CD4-positive, CD25-positive, alpha-beta regulatory T cell (primary cell): ENCODE measurements at regions not wholly inside any gene's neighbourhood (a gene's known extent, or its start where the extent isn't known, plus 50 kb on each side); places are given as distances from the start of the nearest gene placed in this dataset.
"Not testable (repeated sequence)": the region's sequence is repeated elsewhere in the genome, so short reads cannot be mapped to it uniquely, and the experiment has no call there.

Source experiments
- ATAC-seq, 2 donors: fragments of 150-1000 bp; cut with Tn5 transposase; one replicate each; pipeline ENCODE4 v1.10.0; 2021; ENCODE audit warnings: low read depth in 2 of 2, moderate number of reproducible peaks in 2 of 2, moderate library complexity in 1 of 2
- DNase-seq, 3 donors: peaks; one replicate each; pipeline versions ENCODE4 v3.0.0 to v3.0.0-alpha.2; 2012 to 2022; ENCODE audit warnings: mixed read lengths in 1 of 3
- H3K27ac ChIP-seq: one replicate; pipeline ENCODE4 v1.7.0; 2013; ENCODE audit warnings: mild to moderate bottlenecking, low read length; ENCODE audit not compliant: insufficient read depth, poor library complexity, severe bottlenecking
- H3K27me3 ChIP-seq: one replicate; pipeline ENCODE4 v1.7.0; 2013; ENCODE audit warnings: low read length; ENCODE audit not compliant: control insufficient read depth, insufficient read depth
- H3K36me3 ChIP-seq: one replicate; pipeline ENCODE4 v1.7.0; 2013; ENCODE audit warnings: mild to moderate bottlenecking, low read length, moderate library complexity; ENCODE audit not compliant: control insufficient read depth, insufficient read depth
- H3K4me1 ChIP-seq: 2 replicates; pipeline ENCODE4 v1.7.0; 2013; ENCODE audit warnings: mild to moderate bottlenecking, low read length; ENCODE audit not compliant: insufficient read depth, control insufficient read depth, poor library complexity, severe bottlenecking
- H3K4me3 ChIP-seq: one replicate; pipeline ENCODE4 v1.7.0; 2013; ENCODE audit warnings: low read depth, mild to moderate bottlenecking, low read length, moderate library complexity
- H3K9me3 ChIP-seq, 2 experiments: 1 replicate in 1 of 2; 2 replicates in 1 of 2; pipeline ENCODE4 v1.7.0; 2013; ENCODE audit warnings: low read length in 2 of 2, mild to moderate bottlenecking in 1 of 2, moderate library complexity in 1 of 2; ENCODE audit not compliant: control insufficient read depth in 2 of 2
- H3K27ac Mint-ChIP-seq, 3 donors: one replicate each; pipeline ENCODE4 v1.8.0; 2020 to 2022; ENCODE audit warnings: mild to moderate bottlenecking in 3 of 3, mixed read lengths in 3 of 3, moderate library complexity in 2 of 3
- H3K27me3 Mint-ChIP-seq: one replicate; pipeline ENCODE4 v1.8.0; 2022; ENCODE audit warnings: mild to moderate bottlenecking, mixed read lengths
- H3K36me3 Mint-ChIP-seq: one replicate; pipeline ENCODE4 v1.8.0; 2020; ENCODE audit warnings: mixed read lengths
- H3K4me1 Mint-ChIP-seq, 4 donors: one replicate each; pipeline ENCODE4 v1.8.0; 2020 to 2022; ENCODE audit warnings: mixed read lengths in 4 of 4, mild to moderate bottlenecking in 1 of 4
- H3K4me3 Mint-ChIP-seq, 4 donors: one replicate each; pipeline ENCODE4 v1.8.0; 2020 to 2022; ENCODE audit warnings: mild to moderate bottlenecking in 4 of 4, mixed read lengths in 4 of 4, moderate library complexity in 3 of 4
- H3K9me3 Mint-ChIP-seq, 7 donors: one replicate each; pipeline ENCODE4 v1.8.0; 2020 to 2022; ENCODE audit warnings: mixed read lengths in 7 of 7, mild to moderate bottlenecking in 3 of 7, moderate library complexity in 2 of 7

DNA sequence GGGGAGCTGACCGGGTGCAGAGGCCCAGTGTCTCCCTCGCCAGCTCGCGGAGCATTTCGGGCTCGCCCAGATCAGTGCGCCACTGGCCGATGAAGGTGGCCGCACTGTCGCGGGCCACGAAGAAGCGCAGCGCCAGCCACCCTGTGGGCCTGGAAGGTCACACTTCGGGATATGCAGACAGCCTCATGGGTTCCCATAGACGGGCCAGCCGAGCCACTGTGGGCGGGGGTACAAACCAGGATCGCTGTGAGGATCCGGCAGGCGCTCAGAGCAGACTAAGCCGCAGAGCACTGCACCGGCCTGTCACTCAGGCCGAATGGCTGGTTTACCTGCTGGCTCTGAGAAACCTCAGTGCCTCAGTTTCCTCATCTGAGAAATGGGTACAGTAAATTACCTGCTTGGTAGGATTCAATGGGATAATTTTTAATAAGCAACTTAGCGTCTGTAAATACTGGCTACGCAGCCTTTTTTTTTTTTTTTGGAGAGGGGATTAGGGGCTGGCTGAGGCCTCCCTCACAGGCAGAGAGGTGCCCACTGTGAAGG lies 64.0 kb upstream of the IGFBPL1 start:
- Mint-ChIP-seq H3K27ac (no peak overlapping the region), H3K4me1 (no peaks in the 10 kb centered on the region), H3K36me3 (no peaks in the 10 kb centered on the region), H3K4me3 (no peak overlapping the region), H3K27me3 (peaks cover 20% of the 10 kb centered on the region), H3K9me3 (peaks cover 0 to 6% (median 0%) of the 10 kb centered on the region in 7 donors)
- H3K27ac ChIP-seq: no peak overlapping the region
- ATAC-seq: no peak
- no peaks in the 10 kb centered on the region for H3K27me3 ChIP-seq
- H3K36me3 ChIP-seq: no peaks in the 10 kb centered on the region
- DNase-seq: no peak
- no peaks in the 10 kb centered on the region for H3K4me1 ChIP-seq
- no peaks in the 10 kb centered on the region for H3K9me3 ChIP-seq
- H3K4me3 ChIP-seq: no peak overlapping the region

DNA sequence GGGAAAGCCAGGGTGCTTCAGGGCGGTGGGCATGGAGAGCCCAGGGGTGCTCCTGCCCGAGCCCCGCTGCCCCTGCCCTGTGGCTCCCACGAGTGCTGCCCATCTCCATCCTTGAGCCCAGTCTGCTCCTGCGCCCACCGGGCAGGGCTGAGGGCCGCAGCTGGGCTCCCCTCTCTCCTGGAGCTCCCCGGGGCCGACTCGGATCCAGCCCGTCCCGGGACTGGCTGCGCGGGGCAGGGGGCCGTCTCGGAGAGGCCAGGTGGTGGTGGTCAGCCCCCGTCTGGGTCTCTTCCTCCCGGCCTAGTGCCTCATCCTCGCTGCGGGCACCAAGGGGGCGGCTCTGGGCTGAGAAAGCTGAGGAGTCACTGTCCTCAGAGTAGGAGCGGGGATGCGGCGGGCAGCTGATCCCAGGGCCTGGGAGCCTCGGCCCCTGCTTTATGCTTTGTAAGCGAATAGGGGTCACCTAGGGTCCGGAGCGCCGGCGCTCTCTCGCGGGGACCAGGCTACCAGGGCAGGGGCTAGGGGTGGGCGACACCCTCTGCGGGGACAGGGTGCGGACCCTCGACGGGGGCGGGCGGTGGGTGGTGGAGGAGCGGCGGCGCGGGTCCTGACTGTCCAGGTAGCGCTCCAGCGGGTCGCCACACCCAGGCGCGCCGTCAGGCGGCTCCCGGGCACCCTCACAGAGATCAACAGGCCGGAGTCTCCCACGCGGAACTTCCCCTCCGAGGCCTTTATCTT lies 63.3 kb upstream of the IGFBPL1 start:
- not testable (repeated sequence) for H3K4me3 ChIP-seq, H3K9me3 Mint-ChIP-seq, H3K36me3 ChIP-seq, ATAC-seq, H3K4me1 ChIP-seq, DNase-seq, H3K4me3 Mint-ChIP-seq, H3K27ac ChIP-seq, H3K36me3 Mint-ChIP-seq, H3K9me3 ChIP-seq, H3K4me1 Mint-ChIP-seq, H3K27me3 ChIP-seq, H3K27ac Mint-ChIP-seq
- H3K27me3 Mint-ChIP-seq: peaks cover 15% of the 10 kb centered on the region

DNA sequence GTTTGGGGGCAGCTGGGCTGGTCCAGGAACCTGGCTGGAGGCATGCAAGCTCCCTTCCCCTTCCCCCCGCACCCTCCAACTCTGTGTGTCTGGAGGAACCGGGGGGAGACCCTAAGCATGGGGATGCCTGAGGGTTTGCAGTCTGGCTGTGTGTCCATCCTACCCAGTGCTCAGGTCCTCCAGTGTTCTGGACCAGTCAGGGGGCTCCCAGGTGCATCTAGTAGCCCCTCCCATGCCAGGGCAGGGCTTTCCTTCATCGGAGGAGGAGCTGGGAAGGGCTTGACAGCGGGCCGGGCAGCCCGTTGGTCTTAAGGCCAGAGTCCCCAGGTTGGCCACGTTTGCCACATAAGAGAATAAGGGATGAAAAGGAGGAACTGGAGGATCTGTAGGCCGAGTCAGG lies 62.6 kb upstream of the IGFBPL1 start:
- no peaks in the 10 kb centered on the region for H3K36me3 Mint-ChIP-seq
- no peak overlapping the region for H3K27ac ChIP-seq
- peaks cover 0 to 4% (median 0%) of the 10 kb centered on the region in 7 donors for H3K9me3 Mint-ChIP-seq
- H3K4me3 ChIP-seq: no peak overlapping the region
- H3K36me3 ChIP-seq: no peaks in the 10 kb centered on the region
- no peaks in the 10 kb centered on the region for H3K27me3 ChIP-seq
- no peaks in the 10 kb centered on the region for H3K4me1 Mint-ChIP-seq
- DNase-seq: no peak
- no peak overlapping the region for H3K4me3 Mint-ChIP-seq
- H3K27ac Mint-ChIP-seq: no peak overlapping the region
- peaks cover 15% of the 10 kb centered on the region for H3K27me3 Mint-ChIP-seq
- ATAC-seq: no peak
- no peaks in the 10 kb centered on the region for H3K9me3 ChIP-seq
- H3K4me1 ChIP-seq: no peaks in the 10 kb centered on the region

DNA sequence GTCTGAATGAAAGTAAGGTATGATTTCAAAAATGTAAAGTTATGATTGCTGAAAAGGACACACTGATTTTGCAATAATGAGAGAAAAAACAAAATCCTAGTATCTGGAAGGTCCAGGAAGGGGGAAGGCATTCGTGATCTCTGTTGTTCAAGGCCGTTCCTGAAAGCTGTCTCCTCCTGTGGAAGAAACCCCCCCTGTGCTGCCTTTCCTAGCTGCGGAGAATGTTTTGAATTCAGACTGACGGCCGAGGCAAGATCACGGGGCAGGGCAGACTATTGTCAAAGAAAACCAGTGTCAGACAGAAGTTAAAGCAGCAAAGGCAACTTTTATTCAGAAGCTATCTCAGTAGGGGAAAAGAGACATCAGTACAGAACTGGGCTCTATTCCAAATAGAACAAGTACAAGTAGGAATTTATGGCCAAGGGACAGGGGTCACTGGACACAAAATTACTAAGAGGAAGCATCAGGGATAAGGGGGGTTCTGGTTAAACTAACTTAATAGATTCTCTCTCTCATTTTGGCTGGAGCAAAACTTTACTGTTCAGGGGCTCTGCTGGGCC lies 61.9 kb upstream of the IGFBPL1 start:
- Mint-ChIP-seq H3K36me3 (no peaks in the 10 kb centered on the region), H3K4me1 (no peaks in the 10 kb centered on the region), H3K27ac (no peak overlapping the region), H3K9me3 (no peaks in the 10 kb centered on the region), H3K27me3 (peaks cover 15% of the 10 kb centered on the region), H3K4me3 (no peak overlapping the region)
- ATAC-seq: no peak
- no peak for DNase-seq
- Histone ChIP-seq H3K9me3 (no peaks in the 10 kb centered on the region), H3K27ac (no peak overlapping the region), H3K4me1 (no peaks in the 10 kb centered on the region), H3K4me3 (no peak overlapping the region), H3K27me3 (no peaks in the 10 kb centered on the region), H3K36me3 (no peaks in the 10 kb centered on the region)

DNA sequence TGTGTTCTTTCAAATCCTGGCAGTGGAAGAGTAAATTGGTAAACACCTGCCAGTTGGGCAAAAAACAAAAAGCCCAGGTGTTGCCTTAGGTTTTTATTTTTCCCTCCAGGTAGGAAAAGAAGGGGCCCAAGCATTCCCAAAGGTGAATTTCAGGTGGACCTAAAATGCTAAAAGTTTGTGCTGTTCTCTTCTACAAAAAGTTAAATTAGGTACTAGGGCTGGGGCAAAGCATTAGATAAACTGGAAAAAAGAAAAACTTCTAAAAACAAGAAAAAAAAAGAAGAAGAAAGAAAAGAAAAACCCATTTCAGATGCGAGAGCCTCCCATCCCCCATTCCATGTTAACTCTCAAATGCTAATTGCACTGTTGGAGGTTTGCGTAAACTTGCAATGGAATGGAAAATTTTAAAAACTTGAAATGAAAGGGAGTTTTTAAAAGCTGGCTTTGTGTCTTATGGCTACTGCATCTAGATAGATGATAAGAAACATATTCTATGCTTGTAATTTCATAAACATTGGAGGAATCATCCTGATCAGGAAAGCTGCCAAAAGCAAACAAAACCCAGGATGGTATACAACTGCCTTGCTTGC lies 59.9 kb upstream of the IGFBPL1 start:
- H3K9me3 ChIP-seq, H3K4me1 ChIP-seq, H3K27me3 ChIP-seq, H3K4me3 ChIP-seq, H3K27ac ChIP-seq, DNase-seq, H3K4me1 Mint-ChIP-seq, H3K36me3 ChIP-seq, H3K27me3 Mint-ChIP-seq, H3K36me3 Mint-ChIP-seq, H3K4me3 Mint-ChIP-seq, H3K9me3 Mint-ChIP-seq, ATAC-seq, H3K27ac Mint-ChIP-seq: not testable (repeated sequence)

DNA sequence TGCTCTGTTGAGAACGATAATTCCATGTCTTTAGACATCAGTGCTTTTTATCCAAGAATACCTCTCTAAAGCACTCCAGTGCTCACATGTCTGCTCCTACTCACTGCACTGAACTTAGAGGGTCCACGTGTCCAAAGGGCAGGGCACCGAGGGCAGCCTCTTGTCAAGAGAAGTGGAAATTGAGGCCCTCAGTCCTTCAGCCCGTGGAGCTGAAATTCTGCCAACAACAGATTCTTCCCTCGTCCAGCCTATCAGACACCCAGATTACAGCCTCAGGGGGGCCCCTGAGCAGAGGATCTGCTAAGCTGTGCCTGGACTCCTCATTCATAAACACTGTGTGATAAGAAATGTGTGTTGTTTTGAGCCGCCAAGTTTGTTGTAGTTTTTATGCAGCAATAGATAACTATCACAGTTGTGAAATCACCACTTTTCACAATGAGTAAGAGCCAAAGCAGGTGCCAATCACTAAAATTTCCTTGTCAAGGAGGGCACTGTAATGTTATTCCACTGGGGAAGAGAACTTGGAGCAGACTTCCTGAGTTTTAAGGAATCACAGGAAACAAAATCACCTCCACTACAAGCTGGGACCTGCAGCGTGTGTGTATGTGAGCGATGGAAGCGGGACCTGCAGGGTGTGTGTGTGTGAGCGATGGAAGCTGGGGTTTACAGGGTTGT lies 58.8 kb upstream of the IGFBPL1 start:
- H3K4me1 Mint-ChIP-seq: no peaks in the 10 kb centered on the region
- H3K27me3 Mint-ChIP-seq: peaks cover 10% of the 10 kb centered on the region
- no peak overlapping the region for H3K4me3 ChIP-seq
- H3K4me3 Mint-ChIP-seq: no peak overlapping the region
- no peak for ATAC-seq
- H3K36me3 ChIP-seq: no peaks in the 10 kb centered on the region
- H3K4me1 ChIP-seq: no peaks in the 10 kb centered on the region
- no peak overlapping the region for H3K27ac ChIP-seq
- H3K9me3 ChIP-seq: no peaks in the 10 kb centered on the region
- no peak overlapping the region for H3K27ac Mint-ChIP-seq
- peaks cover 0 to 1% (median 0%) of the 10 kb centered on the region in 7 donors for H3K9me3 Mint-ChIP-seq
- no peak for DNase-seq
- H3K27me3 ChIP-seq: no peaks in the 10 kb centered on the region
- H3K36me3 Mint-ChIP-seq: no peaks in the 10 kb centered on the region

DNA sequence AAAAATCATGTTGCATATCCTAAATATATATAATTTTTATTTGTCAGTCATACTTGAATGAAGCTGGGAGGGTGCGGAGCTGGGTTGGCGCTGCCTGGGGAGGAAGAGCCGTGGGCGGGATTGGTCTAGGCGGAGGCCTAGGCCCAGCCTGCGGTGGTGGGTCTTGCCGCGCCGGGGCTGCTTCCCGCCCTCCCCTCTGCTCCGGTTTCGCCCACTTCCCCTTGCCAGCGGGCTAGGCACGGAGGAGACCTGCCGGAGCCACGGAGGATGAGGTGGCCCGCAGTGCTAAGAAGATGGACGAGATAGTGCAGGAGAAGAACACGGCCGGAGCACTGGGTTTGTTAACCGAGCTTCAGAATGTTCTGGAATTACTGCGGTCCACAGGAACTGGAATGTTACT lies 54.0 kb upstream of the IGFBPL1 start:
- H3K36me3 Mint-ChIP-seq: no peaks in the 10 kb centered on the region
- no peaks in the 10 kb centered on the region for H3K4me1 ChIP-seq

More for the DNA sequence above, 54.0 kb upstream of the IGFBPL1 start:
- H3K9me3 Mint-ChIP-seq: peaks cover 0 to 8% (median 7%) of the 10 kb centered on the region in 7 donors
- Histone ChIP-seq H3K9me3 (no peaks in the 10 kb centered on the region), H3K36me3 (no peaks in the 10 kb centered on the region), H3K27me3 (no peaks in the 10 kb centered on the region), H3K27ac (no peak overlapping the region), H3K4me3 (no peak overlapping the region)
- peaks cover 0 to 6% (median 0%) of the 10 kb centered on the region in 4 donors for H3K4me1 Mint-ChIP-seq
- H3K27me3 Mint-ChIP-seq: no peaks in the 10 kb centered on the region
- H3K4me3 Mint-ChIP-seq: no peak overlapping the region
- ATAC-seq (no peak), DNase-seq (no peak)
- H3K27ac Mint-ChIP-seq: no peak overlapping the region
